ENCODE measurements at regions not wholly inside any gene's neighbourhood (a gene's known extent, or its start where the extent isn't known, plus 50 kb on each side); places are given as distances from the start of the nearest gene placed in this dataset.

- TF ChIP-seq, protein P1, sequence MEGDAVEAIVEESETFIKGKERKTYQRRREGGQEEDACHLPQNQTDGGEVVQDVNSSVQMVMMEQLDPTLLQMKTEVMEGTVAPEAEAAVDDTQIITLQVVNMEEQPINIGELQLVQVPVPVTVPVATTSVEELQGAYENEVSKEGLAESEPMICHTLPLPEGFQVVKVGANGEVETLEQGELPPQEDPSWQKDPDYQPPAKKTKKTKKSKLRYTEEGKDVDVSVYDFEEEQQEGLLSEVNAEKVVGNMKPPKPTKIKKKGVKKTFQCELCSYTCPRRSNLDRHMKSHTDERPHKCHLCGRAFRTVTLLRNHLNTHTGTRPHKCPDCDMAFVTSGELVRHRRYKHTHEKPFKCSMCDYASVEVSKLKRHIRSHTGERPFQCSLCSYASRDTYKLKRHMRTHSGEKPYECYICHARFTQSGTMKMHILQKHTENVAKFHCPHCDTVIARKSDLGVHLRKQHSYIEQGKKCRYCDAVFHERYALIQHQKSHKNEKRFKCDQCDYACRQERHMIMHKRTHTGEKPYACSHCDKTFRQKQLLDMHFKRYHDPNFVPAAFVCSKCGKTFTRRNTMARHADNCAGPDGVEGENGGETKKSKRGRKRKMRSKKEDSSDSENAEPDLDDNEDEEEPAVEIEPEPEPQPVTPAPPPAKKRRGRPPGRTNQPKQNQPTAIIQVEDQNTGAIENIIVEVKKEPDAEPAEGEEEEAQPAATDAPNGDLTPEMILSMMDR (IDR thresholded peaks at IDR 0.05), result no peak
These were observed 138.0 kb upstream of the DNAH14 start for GRCh38 chr1:224791362-224791941.

DNA sequence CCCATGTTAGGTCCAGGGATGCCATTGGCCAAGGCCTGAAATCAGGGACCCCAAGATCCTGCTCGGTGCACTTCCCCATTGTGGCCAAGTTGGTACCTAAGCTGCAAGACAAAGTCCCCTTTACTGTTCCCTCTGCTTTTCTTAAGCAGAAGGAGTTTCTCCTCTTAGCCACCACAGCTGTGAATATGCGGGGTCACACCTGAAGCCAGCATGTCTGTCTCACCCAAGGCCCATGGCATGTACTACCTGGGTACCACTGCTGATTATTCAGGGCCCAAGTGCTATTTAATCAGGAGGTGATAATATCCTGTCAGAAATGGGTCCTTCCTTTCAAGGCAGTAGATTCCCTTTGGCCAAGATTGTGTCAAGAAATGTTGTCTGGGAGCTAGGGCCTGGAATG lies 133.9 kb upstream of the DNAH14 start:
- TF ChIP-seq, protein P1 (IDR thresholded peaks at IDR 0.05), result no peak

DNA sequence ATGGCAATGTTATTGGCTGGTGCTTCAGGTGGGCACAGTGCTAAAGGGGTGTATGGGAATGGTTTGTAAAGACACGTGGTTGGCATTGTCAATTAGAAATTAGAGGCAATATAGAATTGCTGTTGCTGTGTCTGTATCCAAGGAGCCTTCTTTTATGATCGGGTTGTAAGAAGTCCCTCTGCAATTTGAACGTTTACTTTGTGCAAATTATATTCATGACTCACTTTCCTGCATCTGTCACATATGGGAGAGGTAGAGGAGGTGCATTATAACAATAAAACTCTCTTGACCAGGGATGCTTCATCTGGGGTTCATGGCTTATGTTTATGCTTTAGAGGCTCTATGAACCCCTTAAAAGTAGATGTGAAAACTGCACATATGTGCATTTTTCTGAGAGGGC lies 130.4 kb upstream of the DNAH14 start:
- TF ChIP-seq, protein P1 (IDR thresholded peaks at IDR 0.05), result no peak

- TF ChIP-seq, protein P1 (IDR thresholded peaks at IDR 0.05), result no peak
These were observed 128.9 kb upstream of the DNAH14 start for GRCh38 chr1:224800486-224801119.

DNA sequence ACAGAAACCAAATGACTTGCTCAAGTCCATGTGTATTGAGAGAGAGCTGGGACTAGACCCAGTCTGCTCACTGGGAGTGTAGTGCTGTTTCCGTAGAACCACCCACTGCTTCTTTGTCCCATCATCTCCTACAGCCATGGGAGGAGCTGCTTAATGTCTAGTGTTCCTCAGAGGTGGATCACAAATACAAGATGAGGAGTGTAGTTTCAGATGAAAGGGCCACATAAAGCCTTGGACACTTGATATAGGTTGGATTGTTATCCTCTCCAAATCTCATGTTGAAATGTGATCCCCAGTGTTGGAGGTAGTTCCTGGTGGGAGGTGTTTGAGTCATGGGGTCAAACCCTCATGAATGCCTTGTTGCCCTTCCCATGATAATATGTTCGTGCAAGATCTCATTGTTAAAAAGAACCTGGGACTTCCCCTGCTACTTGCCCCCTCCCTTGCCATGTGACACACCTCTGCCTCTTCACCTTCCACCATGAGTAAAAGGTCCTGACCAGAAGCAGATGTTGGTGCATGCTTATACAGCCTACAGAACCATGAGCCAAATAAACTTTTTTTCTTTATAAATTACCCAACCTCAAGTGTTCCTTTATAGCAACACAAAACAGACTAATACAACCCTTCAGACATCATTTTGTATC lies 127.5 kb upstream of the DNAH14 start:
- TF ChIP-seq, protein P1 (IDR thresholded peaks at IDR 0.05), result no peak

DNA sequence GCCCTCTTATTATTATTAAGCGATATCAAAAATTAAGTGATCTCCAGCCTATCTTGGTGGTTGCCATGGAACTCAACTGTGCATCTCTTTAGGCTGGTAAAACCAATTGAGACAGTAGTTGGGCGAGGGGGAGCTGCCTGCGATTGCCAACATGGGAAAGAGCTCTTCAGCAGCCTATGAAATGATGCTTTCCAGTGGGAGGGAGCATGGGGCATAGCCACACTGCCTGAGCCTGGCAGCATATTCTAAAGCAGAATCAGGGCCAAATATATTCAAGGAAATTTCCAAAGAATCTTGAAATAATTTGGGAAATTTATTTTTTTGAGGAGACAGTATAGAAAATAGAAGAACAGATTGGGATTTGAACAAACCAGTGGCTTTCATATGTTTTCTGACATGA lies 126.9 kb upstream of the DNAH14 start:
- TF ChIP-seq, protein P1 (IDR thresholded peaks at IDR 0.05), result no peak

DNA sequence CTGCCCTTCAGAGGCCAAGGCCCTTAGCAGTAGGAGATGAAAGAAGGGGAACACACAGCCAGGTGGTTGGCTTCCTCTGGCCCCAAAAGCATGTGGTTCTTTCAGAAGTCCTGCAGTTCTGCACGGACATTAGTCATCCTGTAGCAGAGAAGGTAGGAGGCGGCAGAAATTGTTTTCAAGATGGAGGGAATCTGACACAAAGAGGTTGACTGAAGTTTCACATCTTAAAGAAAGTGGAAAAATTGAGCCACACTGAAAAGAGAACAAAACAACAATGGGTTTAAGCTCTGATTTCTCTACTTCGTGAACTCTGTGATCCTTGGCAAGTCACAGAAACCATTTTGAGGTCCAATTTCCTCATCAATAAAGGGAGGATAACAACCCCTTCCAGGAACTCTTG lies 125.3 kb upstream of the DNAH14 start:
- TF ChIP-seq, protein P1 (IDR thresholded peaks at IDR 0.05), result no peak
